ENCODE measurements at regions not wholly inside any gene's neighbourhood (a gene's known extent, or its start where the extent isn't known, plus 50 kb on each side); places are given as distances from the start of the nearest gene placed in this dataset.

- intact Hi-C loops (cut with DNase I), result no loop called here
- ATAC-seq (no peak), DNase-seq (ENCODE audit: low spot score) (no peak)
Measured at GRCh38 chr4:3849140-3849539, 83.0 kb downstream of the ADRA2C start.

- intact Hi-C loops (cut with DNase I), result no loop called here
- ATAC-seq (no peak), DNase-seq (ENCODE audit: low spot score) (no peak)
Measured at GRCh38 chr4:3850128-3850527, 83.9 kb downstream of the ADRA2C start.

- intact Hi-C loops (cut with DNase I), result no loop called here
- no peak for ATAC-seq
- DNase-seq (ENCODE audit: low spot score), result no peak
Measured at GRCh38 chr4:3851211-3851610, 85.0 kb downstream of the ADRA2C start.

GRCh38 chr4:3851881-3852280 is 85.7 kb downstream of the ADRA2C start:
- DNase-seq (ENCODE audit: low spot score), result no peak
- no peak for ATAC-seq
- intact Hi-C loops (cut with DNase I), result no loop called here

- DNase-seq (ENCODE audit: low spot score) (no peak), ATAC-seq (no peak)
- intact Hi-C loops (cut with DNase I), result no loop called here
Measured at GRCh38 chr4:3852309-3852708, 86.1 kb downstream of the ADRA2C start.

- intact Hi-C loops (cut with DNase I), result no loop called here
- no peak for DNase-seq (ENCODE audit: low spot score)
Measured at GRCh38 chr4:3852711-3853110, 86.5 kb downstream of the ADRA2C start.

GRCh38 chr4:3853388-3854035 is 87.3 kb downstream of the ADRA2C start:
- intact Hi-C loops (cut with DNase I), result no loop called here
- no peak for ATAC-seq

More at GRCh38 chr4:3852711-3853110, 86.5 kb downstream of the ADRA2C start:
- ATAC-seq, result no peak

GRCh38 chr4:3854661-3855060 is 88.5 kb downstream of the ADRA2C start:
- intact Hi-C loops (cut with DNase I), result no loop called here
- ATAC-seq (no peak), DNase-seq (ENCODE audit: low spot score) (no peak)

More at GRCh38 chr4:3853388-3854035, 87.3 kb downstream of the ADRA2C start:
- no peak for DNase-seq (ENCODE audit: low spot score)

- intact Hi-C loops (cut with DNase I), result no loop called here
- no peak for ATAC-seq
- no peak for DNase-seq (ENCODE audit: low spot score)
Measured at GRCh38 chr4:3855646-3856045, 89.5 kb downstream of the ADRA2C start.

- ATAC-seq (no peak), DNase-seq (ENCODE audit: low spot score) (no peak)
- intact Hi-C loops (cut with DNase I), result no loop called here
Measured at GRCh38 chr4:3856604-3857204, 90.5 kb downstream of the ADRA2C start.

- DNase-seq (ENCODE audit: low spot score) (no peak), ATAC-seq (no peak)
- intact Hi-C loops (cut with DNase I), result no loop called here
Measured at GRCh38 chr4:3857269-3857926, 91.2 kb downstream of the ADRA2C start.

- no peak for ATAC-seq
- intact Hi-C loops (cut with DNase I), result no loop called here
- no peak for DNase-seq (ENCODE audit: low spot score)
Measured at GRCh38 chr4:3858046-3858730, 92.0 kb downstream of the ADRA2C start.

GRCh38 chr4:3858765-3859388 is 92.7 kb downstream of the ADRA2C start:
- intact Hi-C loops (cut with DNase I), result no loop called here
- no peak for DNase-seq (ENCODE audit: low spot score)
- ATAC-seq, result no peak

GRCh38 chr4:3859571-3859970 is 93.4 kb downstream of the ADRA2C start:
- intact Hi-C loops (cut with DNase I), result no loop called here
- ATAC-seq, result no peak
- no peak for DNase-seq (ENCODE audit: low spot score)

- intact Hi-C loops (cut with DNase I), result no loop called here
- ATAC-seq (no peak), DNase-seq (ENCODE audit: low spot score) (no peak)
Measured at GRCh38 chr4:3860061-3860912, 94.1 kb downstream of the ADRA2C start.

GRCh38 chr4:3860913-3861636 is 94.9 kb downstream of the ADRA2C start:
- no peak for ATAC-seq
- no peak for DNase-seq (ENCODE audit: low spot score)
- intact Hi-C loops (cut with DNase I), result no loop called here

GRCh38 chr4:3861720-3862639 is 95.8 kb downstream of the ADRA2C start:
- intact Hi-C loops (cut with DNase I), result no loop called here
- DNase-seq (ENCODE audit: low spot score) (no peak), ATAC-seq (no peak)
